HCT116 (cell line): ENCODE measurements at regions not wholly inside any gene's neighbourhood (a gene's known extent, or its start where the extent isn't known, plus 50 kb on each side); places are given as distances from the start of the nearest gene placed in this dataset.

Experiments
- ATAC-seq: fragments of 200-7000 bp; cut with Tn5 transposase; 2 replicates; pipeline ENCODE4 v1.9.1; 2020; ENCODE audit warnings: mild to moderate bottlenecking, moderate library complexity
- BruUV-seq: library from RNA; stranded (reverse); fragments of 400-500 nt; replicated peaks from 2 replicates; lab custom pipeline; 2021; lab: Mats Ljungman, UMichigan
- CTCF ChIA-PET: fragments of 300-600 bp; sonication (Branson Sonifier 250); formaldehyde crosslinking; loops from one replicate; lab custom pipeline; 2021; ENCODE audit warnings: antibody characterized with exemption; lab: Charles Lee
- POLR2A ChIA-PET: fragments of 300-600, 350-600 bp; sonication (Branson Sonifier 250); formaldehyde crosslinking; loops from one replicate; lab custom pipeline; 2021; ENCODE audit warnings: antibody characterized with exemption; lab: Charles Lee
- RAD21 ChIA-PET, 2 experiments: fragments of 300-600 bp; sonication (Branson Sonifier 250); formaldehyde crosslinking; loops; one replicate each; lab custom pipeline; 2023; ENCODE audit warnings: low total read pairs in 2 of 2; ENCODE audit not compliant: uncharacterized antibody in 2 of 2, unreplicated experiment in 2 of 2, low non-redundant PET in 1 of 2; lab: Charles Lee
- DNase-seq: peaks from one replicate; pipeline ENCODE4 v3.0.0-alpha.2; 2010; ENCODE audit warnings: low read depth, low spot score
- H2AFZ ChIP-seq: fragments of 200-600 bp; shearing (Covaris generic), sonication (generic); 2 replicates; pipeline ENCODE4 v1.6.1; 2017; ENCODE audit warnings: low read depth, mixed run types, mixed read lengths, antibody characterized with exemption, low read length; ENCODE audit not compliant: poor library complexity, severe bottlenecking
- H3K27ac ChIP-seq: 2 replicates; pipeline ENCODE4 v1.5.1; 2012; ENCODE audit warnings: low read depth, low read length
- H3K27me3 ChIP-seq: fragments of 200-600 bp; sonication (generic); 2 replicates; pipeline ENCODE4 v1.6.1; 2016; ENCODE audit warnings: mixed run types, low read length, mixed read lengths; ENCODE audit not compliant: insufficient read depth
- H3K36me3 ChIP-seq, 2 experiments: fragments of 200-500 bp in 1 of 2; fragments of 200-600 bp in 1 of 2; sonication (Bioruptor generic) in 1 of 2; sonication (generic) in 1 of 2; 2 replicates each; pipeline versions ENCODE4 v1.5.1 to v1.6.1; 2014 to 2016; ENCODE audit warnings: low read length in 2 of 2, inconsistent platforms in 1 of 2, mixed read lengths in 1 of 2, mixed run types in 1 of 2; ENCODE audit not compliant: insufficient read depth in 2 of 2, control insufficient read depth in 1 of 2
- H3K4me1 ChIP-seq, 2 experiments: fragments of 200-600 bp in 1 of 2; sonication (generic) in 1 of 2; 2 replicates each; pipeline versions ENCODE4 v1.5.1 to v1.6.1; 2012 to 2017; ENCODE audit warnings: low read length in 2 of 2, inconsistent platforms in 1 of 2, mild to moderate bottlenecking in 1 of 2, mixed read lengths in 1 of 2, mixed run types in 1 of 2, moderate library complexity in 1 of 2; ENCODE audit not compliant: insufficient read depth in 2 of 2, control insufficient read depth in 1 of 2
- H3K4me2 ChIP-seq: fragments of 200-600 bp; sonication (generic); 2 replicates; pipeline ENCODE4 v1.6.1; 2017; ENCODE audit warnings: mixed run types, low read length, mixed read lengths
- H3K4me3 ChIP-seq, 2 experiments: fragments of 200-600 bp in 1 of 2; sonication (generic) in 1 of 2; replicated peaks in 1 of 2; 2 replicates each; pipeline ENCODE4 v1.5.1; 2011 to 2016; ENCODE audit warnings: low read length in 2 of 2, control low read depth in 1 of 2, low read depth in 1 of 2, mild to moderate bottlenecking in 1 of 2, mixed read lengths in 1 of 2, mixed run types in 1 of 2
- H3K79me2 ChIP-seq: fragments of 200-600 bp; sonication (generic); 2 replicates; pipeline ENCODE4 v1.6.1; 2017; ENCODE audit warnings: mild to moderate bottlenecking, mixed run types, low read length, moderate library complexity, mixed read lengths; ENCODE audit not compliant: insufficient read depth
- H3K9ac ChIP-seq: fragments of 200-600 bp; sonication (generic); 2 replicates; pipeline ENCODE4 v1.6.1; 2016; ENCODE audit warnings: low read length, mixed read lengths
- H3K9me2 ChIP-seq: fragments of 200-600 bp; sonication (generic), shearing (Covaris generic); 2 replicates; pipeline ENCODE4 v1.6.1; 2017; ENCODE audit warnings: mixed run types, mild to moderate bottlenecking, moderate library complexity; ENCODE audit not compliant: insufficient read depth
- H3K9me3 ChIP-seq, 2 experiments: fragments of 200-500 bp in 1 of 2; fragments of 200-600 bp in 1 of 2; sonication (Bioruptor generic) in 1 of 2; sonication (generic) in 1 of 2; 2 replicates each; pipeline ENCODE4 v1.6.1; 2014 to 2017; ENCODE audit warnings: low read length in 2 of 2, mixed read lengths in 2 of 2, inconsistent platforms in 1 of 2, low read depth in 1 of 2, mild to moderate bottlenecking in 1 of 2, mixed run types in 1 of 2, moderate library complexity in 1 of 2; ENCODE audit not compliant: control insufficient read depth in 1 of 2, insufficient read depth in 1 of 2
- H4K20me1 ChIP-seq: fragments of 200-600 bp; sonication (generic), shearing (Covaris generic); 2 replicates; pipeline ENCODE4 v1.6.1; 2017; ENCODE audit warnings: mixed run types, mild to moderate bottlenecking, moderate library complexity; ENCODE audit not compliant: insufficient read depth
- CBX3 ChIP-seq: IDR thresholded peaks from 2 replicates; pipeline ENCODE4 v1.6.1; 2012; ENCODE audit warnings: low read depth
- EZH2phosphoT487 ChIP-seq: fragments of 200-600 bp; IDR thresholded peaks from 2 replicates; pipeline ENCODE4 v1.6.1; 2018; ENCODE audit warnings: antibody characterized with exemption, borderline replicate concordance
- JUND ChIP-seq: IDR thresholded peaks from 2 replicates; pipeline ENCODE4 v1.6.1; 2012
- SIN3A ChIP-seq: IDR thresholded peaks from 2 replicates; pipeline ENCODE4 v1.6.1; 2012; ENCODE audit warnings: low read depth
- SP1 ChIP-seq: IDR thresholded peaks from 2 replicates; pipeline ENCODE4 v1.6.1; 2012; ENCODE audit warnings: low read depth
- ZFX ChIP-seq: fragments of 450-650 bp; IDR thresholded peaks from 2 replicates; pipeline ENCODE4 v1.6.1; 2017
- intact Hi-C: fragments of 100-400 bp; cut with micrococcal nuclease; formaldehyde crosslinking; loops from 2 replicates; pipeline ENCODE4 v1.10.0; 2022
- TF ChIP-seq, protein P1 (sequence below): IDR thresholded peaks from 2 replicates; pipeline ENCODE4 v1.6.1; 2012
- TF ChIP-seq, protein P2 (sequence below): IDR thresholded peaks from 2 replicates; pipeline ENCODE4 v1.6.1; 2012; ENCODE audit warnings: low read depth
- TF ChIP-seq, protein P3 (sequence below): IDR thresholded peaks from 2 replicates; pipeline ENCODE4 v1.6.1; 2012
- TF ChIP-seq, protein P4 (sequence below): IDR thresholded peaks from 2 replicates; pipeline ENCODE4 v1.6.1; 2011; ENCODE audit warnings: mild to moderate bottlenecking, low read length, moderate library complexity; ENCODE audit not compliant: insufficient replicate concordance; ENCODE audit errors: extremely low read depth
- TF ChIP-seq, protein P5 (sequence below), 3 experiments: fragments of 200-600 bp in 1 of 3; sonication (generic) in 1 of 3; IDR thresholded peaks in 2 of 3; conservative IDR thresholded peaks in 1 of 3; 2 replicates each; pipeline ENCODE4 v1.5.1; 2012 to 2017; ENCODE audit warnings: low read depth in 2 of 3, low read length in 2 of 3, antibody characterized with exemption in 1 of 3, borderline replicate concordance in 1 of 3, control low read depth in 1 of 3, mild to moderate bottlenecking in 1 of 3, mixed read lengths in 1 of 3, mixed run types in 1 of 3, moderate library complexity in 1 of 3; ENCODE audit not compliant: insufficient read depth in 1 of 3

DNA sequence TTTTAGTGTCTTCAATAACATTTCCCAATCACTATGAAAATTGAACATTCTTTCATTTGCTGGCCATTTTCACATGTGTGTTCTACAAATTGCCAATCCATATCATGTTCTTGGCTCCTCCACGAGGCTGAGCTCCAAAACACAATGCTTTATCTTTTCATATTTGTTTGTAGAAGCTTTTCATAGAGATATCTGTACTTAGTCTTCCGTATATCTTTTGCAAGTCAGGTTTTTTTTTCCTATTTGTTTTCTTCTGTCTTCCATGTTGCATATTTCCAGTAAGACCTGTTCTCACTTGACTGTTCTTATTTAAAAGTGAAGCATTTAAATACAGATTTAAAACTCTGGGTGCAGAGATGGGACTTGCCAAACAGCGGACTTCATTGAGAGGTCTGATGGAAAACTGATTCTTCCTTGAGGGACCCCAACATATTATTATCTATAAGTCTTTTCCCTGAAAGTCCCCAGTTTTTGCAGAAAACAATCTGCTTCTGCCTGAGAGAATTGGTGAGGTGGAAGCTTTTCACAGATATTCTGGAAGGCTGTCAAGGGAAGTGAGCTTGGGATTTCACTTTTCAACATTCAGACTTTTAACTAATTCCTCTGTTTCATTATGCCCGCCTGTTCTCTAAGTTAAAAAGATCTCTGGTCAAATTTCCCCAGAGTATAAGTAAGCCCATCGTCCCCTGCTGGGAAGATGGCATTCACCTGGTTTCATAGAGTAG, 77.8 kb upstream of the KCNMB2 start:
- no peak for ATAC-seq
- no peaks in the 10 kb centered on the region for H4K20me1 ChIP-seq
- H3K27ac ChIP-seq: no peak overlapping the region
- H3K9ac ChIP-seq: no peak overlapping the region
- no TSS peak for BruUV-seq
- H3K9me3 ChIP-seq: no peaks in the 10 kb centered on the region
- no peaks in the 10 kb centered on the region for H3K27me3 ChIP-seq
- intact Hi-C loops: no loop called here
- ChIA-PET POLR2A (no interaction called here), RAD21 (no interaction called here), CTCF (no interaction called here)
- H3K4me2 ChIP-seq: no peak overlapping the region
- no peak overlapping the region for H2AFZ ChIP-seq
- TF ChIP-seq ZFX (no peak), CBX3 (no peak), SP1 (no peak)
- TF ChIP-seq, protein P1, sequence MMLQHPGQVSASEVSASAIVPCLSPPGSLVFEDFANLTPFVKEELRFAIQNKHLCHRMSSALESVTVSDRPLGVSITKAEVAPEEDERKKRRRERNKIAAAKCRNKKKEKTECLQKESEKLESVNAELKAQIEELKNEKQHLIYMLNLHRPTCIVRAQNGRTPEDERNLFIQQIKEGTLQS: no peak
- H3K4me1 ChIP-seq: no peaks in the 10 kb centered on the region
- no peaks in the 10 kb centered on the region for H3K36me3 ChIP-seq
- DNase-seq: no peak
- no peak overlapping the region for H3K4me3 ChIP-seq
- no peaks in the 10 kb centered on the region for H3K79me2 ChIP-seq
- H3K9me2 ChIP-seq: no peaks in the 10 kb centered on the region

DNA sequence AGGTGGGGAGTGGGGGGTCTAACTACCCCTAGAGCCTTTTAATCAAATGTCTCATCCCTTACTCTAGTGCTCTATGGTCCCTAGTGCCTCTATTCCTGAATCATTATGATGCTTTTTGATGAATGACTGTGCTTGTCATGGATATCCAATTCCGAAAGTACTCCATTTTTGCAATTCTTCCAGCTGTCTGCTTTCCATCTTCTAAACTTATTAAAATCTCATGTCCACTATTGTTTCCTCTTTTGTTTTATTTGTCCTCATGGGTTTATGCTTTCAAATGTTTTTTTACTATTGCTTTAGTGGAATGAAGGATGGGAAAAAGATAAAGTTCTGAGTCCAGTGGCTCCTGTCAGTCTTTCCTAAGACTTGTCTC, 77.2 kb upstream of the KCNMB2 start:
- Histone ChIP-seq H3K79me2 (no peaks in the 10 kb centered on the region), H3K27ac (no peak overlapping the region), H3K27me3 (no peaks in the 10 kb centered on the region), H3K4me3 (no peak overlapping the region), H3K9ac (no peak overlapping the region), H3K36me3 (no peaks in the 10 kb centered on the region), H4K20me1 (no peaks in the 10 kb centered on the region), H2AFZ (no peak overlapping the region), H3K4me1 (no peaks in the 10 kb centered on the region), H3K4me2 (no peak overlapping the region), H3K9me3 (no peaks in the 10 kb centered on the region), H3K9me2 (no peaks in the 10 kb centered on the region)
- DNase-seq (no peak), ATAC-seq (no peak)
- POLR2A ChIA-PET: no interaction called here
- BruUV-seq: no TSS peak
- intact Hi-C loops: no loop called here
- CTCF ChIA-PET: no interaction called here
- RAD21 ChIA-PET: no interaction called here
- TF ChIP-seq, protein P2, sequence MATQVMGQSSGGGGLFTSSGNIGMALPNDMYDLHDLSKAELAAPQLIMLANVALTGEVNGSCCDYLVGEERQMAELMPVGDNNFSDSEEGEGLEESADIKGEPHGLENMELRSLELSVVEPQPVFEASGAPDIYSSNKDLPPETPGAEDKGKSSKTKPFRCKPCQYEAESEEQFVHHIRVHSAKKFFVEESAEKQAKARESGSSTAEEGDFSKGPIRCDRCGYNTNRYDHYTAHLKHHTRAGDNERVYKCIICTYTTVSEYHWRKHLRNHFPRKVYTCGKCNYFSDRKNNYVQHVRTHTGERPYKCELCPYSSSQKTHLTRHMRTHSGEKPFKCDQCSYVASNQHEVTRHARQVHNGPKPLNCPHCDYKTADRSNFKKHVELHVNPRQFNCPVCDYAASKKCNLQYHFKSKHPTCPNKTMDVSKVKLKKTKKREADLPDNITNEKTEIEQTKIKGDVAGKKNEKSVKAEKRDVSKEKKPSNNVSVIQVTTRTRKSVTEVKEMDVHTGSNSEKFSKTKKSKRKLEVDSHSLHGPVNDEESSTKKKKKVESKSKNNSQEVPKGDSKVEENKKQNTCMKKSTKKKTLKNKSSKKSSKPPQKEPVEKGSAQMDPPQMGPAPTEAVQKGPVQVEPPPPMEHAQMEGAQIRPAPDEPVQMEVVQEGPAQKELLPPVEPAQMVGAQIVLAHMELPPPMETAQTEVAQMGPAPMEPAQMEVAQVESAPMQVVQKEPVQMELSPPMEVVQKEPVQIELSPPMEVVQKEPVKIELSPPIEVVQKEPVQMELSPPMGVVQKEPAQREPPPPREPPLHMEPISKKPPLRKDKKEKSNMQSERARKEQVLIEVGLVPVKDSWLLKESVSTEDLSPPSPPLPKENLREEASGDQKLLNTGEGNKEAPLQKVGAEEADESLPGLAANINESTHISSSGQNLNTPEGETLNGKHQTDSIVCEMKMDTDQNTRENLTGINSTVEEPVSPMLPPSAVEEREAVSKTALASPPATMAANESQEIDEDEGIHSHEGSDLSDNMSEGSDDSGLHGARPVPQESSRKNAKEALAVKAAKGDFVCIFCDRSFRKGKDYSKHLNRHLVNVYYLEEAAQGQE: no peak
- TF ChIP-seq, protein P1: no peak
- TF ChIP-seq, protein P3, sequence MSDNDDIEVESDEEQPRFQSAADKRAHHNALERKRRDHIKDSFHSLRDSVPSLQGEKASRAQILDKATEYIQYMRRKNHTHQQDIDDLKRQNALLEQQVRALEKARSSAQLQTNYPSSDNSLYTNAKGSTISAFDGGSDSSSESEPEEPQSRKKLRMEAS: no peak
- no peak for TF ChIP-seq SP1
- TF ChIP-seq, protein P4, sequence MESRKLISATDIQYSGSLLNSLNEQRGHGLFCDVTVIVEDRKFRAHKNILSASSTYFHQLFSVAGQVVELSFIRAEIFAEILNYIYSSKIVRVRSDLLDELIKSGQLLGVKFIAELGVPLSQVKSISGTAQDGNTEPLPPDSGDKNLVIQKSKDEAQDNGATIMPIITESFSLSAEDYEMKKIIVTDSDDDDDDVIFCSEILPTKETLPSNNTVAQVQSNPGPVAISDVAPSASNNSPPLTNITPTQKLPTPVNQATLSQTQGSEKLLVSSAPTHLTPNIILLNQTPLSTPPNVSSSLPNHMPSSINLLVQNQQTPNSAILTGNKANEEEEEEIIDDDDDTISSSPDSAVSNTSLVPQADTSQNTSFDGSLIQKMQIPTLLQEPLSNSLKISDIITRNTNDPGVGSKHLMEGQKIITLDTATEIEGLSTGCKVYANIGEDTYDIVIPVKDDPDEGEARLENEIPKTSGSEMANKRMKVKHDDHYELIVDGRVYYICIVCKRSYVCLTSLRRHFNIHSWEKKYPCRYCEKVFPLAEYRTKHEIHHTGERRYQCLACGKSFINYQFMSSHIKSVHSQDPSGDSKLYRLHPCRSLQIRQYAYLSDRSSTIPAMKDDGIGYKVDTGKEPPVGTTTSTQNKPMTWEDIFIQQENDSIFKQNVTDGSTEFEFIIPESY: no peak
- TF ChIP-seq, protein P5, sequence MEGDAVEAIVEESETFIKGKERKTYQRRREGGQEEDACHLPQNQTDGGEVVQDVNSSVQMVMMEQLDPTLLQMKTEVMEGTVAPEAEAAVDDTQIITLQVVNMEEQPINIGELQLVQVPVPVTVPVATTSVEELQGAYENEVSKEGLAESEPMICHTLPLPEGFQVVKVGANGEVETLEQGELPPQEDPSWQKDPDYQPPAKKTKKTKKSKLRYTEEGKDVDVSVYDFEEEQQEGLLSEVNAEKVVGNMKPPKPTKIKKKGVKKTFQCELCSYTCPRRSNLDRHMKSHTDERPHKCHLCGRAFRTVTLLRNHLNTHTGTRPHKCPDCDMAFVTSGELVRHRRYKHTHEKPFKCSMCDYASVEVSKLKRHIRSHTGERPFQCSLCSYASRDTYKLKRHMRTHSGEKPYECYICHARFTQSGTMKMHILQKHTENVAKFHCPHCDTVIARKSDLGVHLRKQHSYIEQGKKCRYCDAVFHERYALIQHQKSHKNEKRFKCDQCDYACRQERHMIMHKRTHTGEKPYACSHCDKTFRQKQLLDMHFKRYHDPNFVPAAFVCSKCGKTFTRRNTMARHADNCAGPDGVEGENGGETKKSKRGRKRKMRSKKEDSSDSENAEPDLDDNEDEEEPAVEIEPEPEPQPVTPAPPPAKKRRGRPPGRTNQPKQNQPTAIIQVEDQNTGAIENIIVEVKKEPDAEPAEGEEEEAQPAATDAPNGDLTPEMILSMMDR (IDR thresholded peaks at IDR 0.05 in 2 of 3, conservative IDR thresholded peaks at IDR 0.05 in 1 of 3; ENCODE audit: borderline replicate concordance in 1 of 3, insufficient read depth in 1 of 3, low read depth in 2 of 3, low read length in 2 of 3): no peak
- TF ChIP-seq EZH2phosphoT487: no peak
- TF ChIP-seq JUND: no peak
- TF ChIP-seq SIN3A: no peak
- TF ChIP-seq ZFX: no peak
